Stimulated activated CD4-positive, alpha-beta T cell treated with anti-CD3 and anti-CD28 coated beads, TNF-alpha, amount 100 ng/mL, for 1 hour (primary cell): ENCODE measurements at regions not wholly inside any gene's neighbourhood (a gene's known extent, or its start where the extent isn't known, plus 50 kb on each side); places are given as distances from the start of the nearest gene placed in this dataset.
A peak's percentile ranks its signal among the peaks of the same experiment; 100 is the strongest.
"Not testable (repeated sequence)": the region's sequence is repeated elsewhere in the genome, so short reads cannot be mapped to it uniquely, and the experiment has no call there.

Experiments used
- DNase-seq, 3 donors: peaks; one replicate each; pipeline ENCODE4 v3.0.0-alpha.2; 2020; ENCODE audit warnings: low read depth in 3 of 3, low spot score in 1 of 3

GRCh38 chr2:7094231-7094741, 177.1 kb downstream of the RNF144A start:
- no peak for DNase-seq

DNA sequence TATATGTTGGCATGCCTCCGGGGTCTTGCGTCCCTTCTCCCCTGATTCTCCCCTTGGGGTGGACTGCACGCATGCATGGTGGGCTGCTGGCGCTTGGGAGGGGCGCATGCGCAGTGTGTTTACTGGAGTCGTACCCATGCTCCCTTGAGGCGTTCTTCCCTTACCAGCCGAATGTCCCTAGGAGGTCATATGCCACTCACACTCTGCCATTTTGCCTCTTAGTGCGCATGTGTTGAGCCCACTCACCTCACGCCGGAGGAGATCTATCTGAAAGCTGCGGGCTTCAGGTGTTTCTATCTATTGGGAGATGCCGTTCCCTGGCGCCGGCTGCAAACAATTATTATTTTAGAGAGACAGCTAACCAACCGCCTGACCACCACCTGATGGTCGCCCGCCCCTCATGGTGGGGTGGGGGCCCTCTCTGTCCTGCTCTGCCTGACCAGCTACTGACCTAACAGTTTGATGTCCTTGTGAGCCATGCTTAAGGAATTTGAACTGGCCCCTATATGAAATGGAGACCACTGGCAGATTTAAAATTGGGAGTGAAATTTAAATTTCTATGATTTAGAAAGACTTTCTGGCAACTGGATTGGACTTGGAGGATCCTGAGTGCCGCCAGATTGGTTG, 179.6 kb downstream of the RNF144A start:
- DNase-seq, result no peak

DNA sequence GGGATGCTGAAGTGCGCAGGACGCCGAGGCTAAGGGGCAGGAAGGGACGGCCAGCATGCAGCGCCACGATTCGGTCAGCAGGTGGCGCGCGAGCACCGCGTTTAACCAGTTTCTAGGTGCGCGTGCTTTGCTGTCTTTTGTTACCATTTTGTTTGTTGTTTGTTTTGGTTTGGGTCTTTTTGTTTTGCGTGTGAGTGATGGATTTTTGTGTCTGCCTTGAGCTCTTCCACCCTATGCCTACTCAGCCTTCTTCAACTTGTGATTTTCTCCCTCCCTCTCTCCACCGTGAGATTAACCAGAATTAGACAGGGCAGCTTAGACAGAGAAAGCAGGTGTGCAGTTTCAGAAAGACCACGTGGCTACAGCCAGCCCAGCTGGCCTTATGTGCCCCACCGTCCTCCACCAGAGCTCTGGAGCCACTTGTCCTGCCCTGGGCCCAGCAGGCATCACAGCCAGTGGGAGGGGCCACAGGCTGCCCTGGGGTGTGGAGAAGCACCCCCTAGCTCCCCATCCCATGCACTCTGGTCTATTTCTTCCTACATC, 180.2 kb downstream of the RNF144A start:
- peak; percentile 21 to 72 (median 44) for DNase-seq

GRCh38 chr2:7098816-7099215, 181.6 kb downstream of the RNF144A start:
- no peak for DNase-seq

- DNase-seq, result not testable (repeated sequence)
These were observed 182.5 kb downstream of the RNF144A start for GRCh38 chr2:7099687-7100086.

DNA sequence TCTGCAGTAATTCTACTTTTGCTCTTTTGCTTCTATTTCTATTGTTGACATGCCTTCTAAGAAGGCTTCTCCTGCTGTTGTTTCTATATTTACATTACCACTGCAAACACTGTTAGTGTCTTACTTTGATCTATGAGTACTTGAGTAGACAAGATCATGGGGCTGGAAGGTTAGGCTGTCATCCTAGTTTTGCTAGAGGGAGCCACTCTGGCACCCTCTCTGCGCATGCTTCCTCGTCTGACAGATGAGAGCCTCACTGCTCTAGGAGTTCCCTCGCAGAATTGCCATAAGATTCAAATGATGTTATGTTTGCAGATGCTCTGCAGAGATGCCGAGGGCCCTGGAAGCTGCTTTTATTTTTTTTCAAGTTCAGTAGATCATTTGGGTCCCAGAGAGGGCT, 185.6 kb downstream of the RNF144A start:
- no peak for DNase-seq

GRCh38 chr2:7108792-7109532, 191.8 kb downstream of the RNF144A start:
- no peak for DNase-seq

DNA sequence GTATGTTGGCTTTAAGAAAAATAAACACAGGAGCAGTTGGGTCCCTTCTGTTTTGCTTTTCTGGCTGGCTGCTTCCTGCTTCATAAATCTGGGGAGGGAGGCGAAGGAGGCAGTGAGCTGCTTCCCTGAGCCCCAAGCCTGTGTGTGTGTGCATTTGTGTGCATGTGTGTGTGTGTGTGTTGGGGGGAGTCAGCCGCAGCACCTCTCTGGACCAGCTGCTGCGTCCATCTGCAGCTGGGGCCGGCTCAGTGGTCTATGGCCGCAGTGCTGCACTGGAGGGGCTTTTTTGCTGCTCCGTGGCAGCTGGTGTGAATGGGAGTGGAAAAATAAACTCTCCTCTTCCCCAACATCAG, 192.3 kb downstream of the RNF144A start:
- DNase-seq, result no peak

GRCh38 chr2:7111626-7112025, 194.4 kb downstream of the RNF144A start:
- no peak for DNase-seq

DNA sequence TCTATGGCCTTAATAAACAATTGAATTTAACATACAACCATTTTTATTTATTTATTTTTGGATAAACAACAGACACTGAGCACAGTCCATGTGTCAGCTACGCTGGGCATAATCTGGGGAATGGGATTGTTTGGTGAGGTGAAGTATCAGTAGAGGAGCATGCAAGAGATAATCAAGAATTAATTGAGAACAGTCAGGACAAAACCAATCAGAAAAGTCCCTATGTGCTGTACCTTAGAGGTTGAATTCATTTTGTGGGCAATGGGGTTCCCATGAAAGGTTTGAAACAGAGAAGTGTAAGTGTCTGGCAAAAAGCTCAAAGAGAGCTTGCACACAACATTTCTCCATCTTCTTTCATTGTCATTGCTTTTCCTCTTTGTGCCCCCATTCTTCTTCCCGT, 198.2 kb downstream of the RNF144A start:
- DNase-seq, result no peak

GRCh38 chr2:7115906-7116305, 198.7 kb downstream of the RNF144A start:
- no peak for DNase-seq

GRCh38 chr2:7116511-7116910, 199.3 kb downstream of the RNF144A start:
- no peak for DNase-seq

DNA sequence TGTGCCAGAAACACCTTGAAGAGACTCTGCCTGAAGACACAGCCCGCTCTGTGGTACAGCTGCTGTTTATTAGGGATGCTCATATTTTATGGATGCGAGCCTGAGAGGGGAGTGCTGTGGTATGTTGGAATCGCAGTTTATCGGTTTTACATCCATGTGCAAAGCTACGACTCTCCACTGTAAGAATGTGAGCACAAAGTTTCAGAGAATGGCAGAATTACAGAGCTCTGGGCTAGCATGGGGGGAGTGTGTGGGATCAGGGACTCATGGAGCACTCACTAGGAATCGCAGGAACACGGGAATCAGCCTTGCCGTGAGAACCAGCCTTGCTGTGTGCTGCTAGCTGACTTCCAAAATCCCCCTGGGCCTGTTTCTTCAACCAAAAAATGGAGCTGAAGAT, 199.9 kb downstream of the RNF144A start:
- DNase-seq, result no peak

DNA sequence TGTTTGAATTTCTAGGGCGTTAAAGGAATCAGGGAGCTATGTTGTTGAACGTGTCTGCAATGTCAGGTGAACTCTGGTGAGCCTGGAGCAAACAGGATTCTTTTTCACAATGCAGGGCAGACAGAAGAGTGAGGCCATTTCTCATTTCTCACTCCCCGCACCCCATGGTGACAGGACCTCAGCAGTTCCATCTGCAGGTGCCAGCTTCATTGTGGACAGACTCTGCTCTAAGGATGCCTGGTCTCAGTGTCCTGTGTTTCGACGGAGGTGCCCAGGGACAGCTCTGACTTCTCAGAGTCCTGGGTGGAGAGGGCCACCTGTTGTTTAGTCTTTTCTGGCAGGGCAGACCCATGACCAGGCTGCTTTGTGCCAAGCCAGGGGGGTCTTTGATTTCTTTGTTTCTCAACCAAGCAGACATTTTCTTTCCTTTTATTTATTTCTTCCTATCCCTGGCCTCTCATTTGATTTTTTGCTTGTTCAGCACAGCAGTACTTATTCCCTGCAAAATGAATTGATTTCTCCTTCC, 201.5 kb downstream of the RNF144A start:
- DNase-seq, result no peak

DNA sequence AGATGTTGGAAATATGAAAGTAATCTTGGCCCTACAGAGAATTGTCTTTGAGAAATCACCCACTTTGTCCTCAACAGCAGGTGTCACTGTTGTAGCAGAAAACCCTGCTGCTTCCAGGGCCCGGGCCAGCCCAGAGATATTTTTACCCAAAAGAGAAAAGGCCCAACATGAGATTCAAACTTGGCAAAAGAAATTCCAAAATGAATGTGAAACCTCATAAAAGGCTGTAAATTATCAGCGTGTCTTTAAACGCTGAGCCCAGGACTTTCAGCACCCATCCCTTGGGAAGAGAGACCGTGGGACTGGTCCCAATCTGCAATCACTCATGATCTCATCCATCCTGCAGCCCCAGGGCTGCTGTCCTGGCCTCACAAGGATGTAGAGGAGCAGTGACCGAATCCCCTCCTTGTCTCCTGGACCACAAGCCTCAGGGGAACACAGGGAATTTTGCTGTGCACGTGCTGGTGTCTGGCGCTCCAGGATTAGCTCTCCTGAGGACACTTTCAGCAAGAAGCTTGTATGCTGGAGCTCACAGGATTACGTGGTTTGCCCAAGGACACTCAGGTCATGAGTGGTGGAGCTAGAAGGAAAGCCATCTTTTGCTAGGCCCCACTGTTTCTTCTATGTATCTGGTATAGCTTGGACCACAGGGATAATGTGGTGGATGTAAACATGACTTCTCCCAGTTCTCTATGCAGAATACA, 202.1 kb downstream of the RNF144A start:
- DNase-seq, result no peak

DNA sequence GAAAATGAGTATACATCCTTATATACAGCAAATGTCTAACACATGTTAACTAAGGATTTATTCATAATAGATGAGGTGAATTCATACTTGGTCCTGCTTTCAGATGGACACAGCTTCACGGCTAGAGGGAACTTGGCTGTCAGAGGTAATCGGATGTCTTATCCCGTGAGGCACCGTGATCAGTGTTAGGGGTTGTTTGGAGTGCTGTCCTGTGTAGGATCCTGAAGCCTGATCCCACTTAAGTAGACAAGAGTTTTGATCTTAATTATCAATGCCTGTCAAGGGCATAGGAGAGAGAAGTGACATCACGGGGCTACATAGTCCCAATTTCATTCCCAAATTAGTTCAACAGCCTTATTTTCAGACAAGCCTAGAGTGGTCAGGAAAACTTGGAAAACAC, 204.6 kb downstream of the RNF144A start:
- no peak for DNase-seq

- no peak for DNase-seq
These were observed 209.9 kb downstream of the RNF144A start for GRCh38 chr2:7127156-7127555.

GRCh38 chr2:7127687-7128086, 210.5 kb downstream of the RNF144A start:
- no peak for DNase-seq

DNA sequence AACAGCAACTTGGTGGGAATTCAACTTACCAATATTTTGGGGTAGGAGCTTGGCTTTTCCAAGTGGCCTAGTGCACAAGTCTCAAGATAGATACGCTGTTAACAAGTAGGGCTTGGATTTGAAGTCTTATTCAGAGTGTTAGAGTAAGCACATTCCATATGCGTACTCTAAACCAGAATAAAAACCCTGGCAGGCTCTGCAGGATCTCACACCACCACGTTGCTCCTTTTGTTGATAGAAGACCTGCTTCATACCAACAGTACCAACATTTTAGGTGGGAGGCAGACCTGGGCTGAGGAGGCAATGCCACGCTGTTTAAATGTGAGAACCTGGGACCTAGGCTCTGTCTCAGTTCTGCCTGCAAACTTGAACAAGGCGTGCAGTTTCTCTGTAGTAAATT, 214.0 kb downstream of the RNF144A start:
- DNase-seq, result no peak

DNA sequence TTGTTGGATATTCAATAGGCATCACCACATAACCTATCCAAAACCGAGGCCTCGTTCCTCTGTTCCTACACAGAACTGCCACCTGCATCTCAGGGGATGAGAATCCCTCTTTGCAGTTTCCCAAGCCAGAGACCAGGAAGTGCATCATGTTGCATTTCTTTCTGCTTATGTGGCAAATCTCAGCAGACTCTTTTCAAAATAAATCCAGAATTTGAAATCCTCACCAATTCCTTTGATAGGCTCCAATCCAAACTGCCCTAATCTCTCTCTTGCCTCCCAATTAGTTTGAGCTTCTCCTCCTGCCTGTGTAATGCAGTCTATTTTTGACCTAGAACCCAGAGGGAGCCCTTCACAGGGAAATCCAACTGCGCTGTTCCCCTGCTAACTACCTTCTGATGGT, 215.5 kb downstream of the RNF144A start:
- no peak for DNase-seq

- DNase-seq, result no peak
These were observed 216.3 kb downstream of the RNF144A start for GRCh38 chr2:7133521-7133920.

DNA sequence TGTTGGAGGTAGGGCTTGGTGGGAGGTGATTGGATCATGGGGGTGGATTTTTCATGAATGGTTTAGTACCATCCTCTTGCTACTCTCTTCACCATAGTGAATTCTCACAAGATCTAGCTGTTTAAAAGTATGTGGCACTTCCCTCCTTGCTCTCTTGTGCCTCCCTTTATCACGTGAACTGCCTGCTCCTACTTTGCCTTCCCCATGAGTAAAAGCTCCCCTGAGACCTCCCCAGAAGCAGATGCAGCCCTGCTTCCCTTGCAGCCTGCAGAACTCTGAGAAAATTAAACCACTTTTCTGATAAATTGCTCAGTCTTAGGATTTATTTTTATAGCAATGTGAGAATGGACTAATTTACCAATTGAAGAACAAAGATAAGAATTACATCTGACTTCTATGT, 223.1 kb downstream of the RNF144A start:
- no peak for DNase-seq
